BJ (cell line): ENCODE measurements at regions not wholly inside any gene's neighbourhood (a gene's known extent, or its start where the extent isn't known, plus 50 kb on each side); places are given as distances from the start of the nearest gene placed in this dataset.

Source experiments
- CTCF ChIA-PET: fragments of 350-600 bp; formaldehyde crosslinking; extraction: SDS; loops from one replicate; lab custom pipeline; 2021; ENCODE audit warnings: antibody characterized with exemption, inconsistent platforms; lab: Yijun Ruan, JAX
- POLR2A ChIA-PET: fragments of 300-600 bp; sonication (Branson Sonifier 250); formaldehyde crosslinking; extraction: SDS; loops from one replicate; lab custom pipeline; 2021; ENCODE audit warnings: antibody characterized with exemption; lab: Charles Lee
- DNase-seq: peaks from one replicate; pipeline ENCODE4 v3.0.0-alpha.2; 2011; ENCODE audit warnings: low read depth
- H3K27me3 ChIP-seq: 2 replicates; pipeline ENCODE4 v1.6.0; 2011; ENCODE audit warnings: low read length; ENCODE audit not compliant: control insufficient read depth, insufficient read depth
- H3K36me3 ChIP-seq: 2 replicates; pipeline ENCODE4 v1.5.1; 2011; ENCODE audit warnings: low read length; ENCODE audit not compliant: control insufficient read depth, insufficient read depth
- H3K4me3 ChIP-seq: 2 replicates; pipeline ENCODE4 v1.5.1; 2011; ENCODE audit warnings: low read depth, mild to moderate bottlenecking, control low read depth, low read length
- TF ChIP-seq, protein P1 (sequence below): IDR thresholded peaks from 2 replicates; pipeline ENCODE4 v1.5.1; 2011; ENCODE audit warnings: low read depth, mild to moderate bottlenecking, control low read depth, inconsistent platforms, low read length, moderate library complexity; ENCODE audit not compliant: insufficient read depth

DNA sequence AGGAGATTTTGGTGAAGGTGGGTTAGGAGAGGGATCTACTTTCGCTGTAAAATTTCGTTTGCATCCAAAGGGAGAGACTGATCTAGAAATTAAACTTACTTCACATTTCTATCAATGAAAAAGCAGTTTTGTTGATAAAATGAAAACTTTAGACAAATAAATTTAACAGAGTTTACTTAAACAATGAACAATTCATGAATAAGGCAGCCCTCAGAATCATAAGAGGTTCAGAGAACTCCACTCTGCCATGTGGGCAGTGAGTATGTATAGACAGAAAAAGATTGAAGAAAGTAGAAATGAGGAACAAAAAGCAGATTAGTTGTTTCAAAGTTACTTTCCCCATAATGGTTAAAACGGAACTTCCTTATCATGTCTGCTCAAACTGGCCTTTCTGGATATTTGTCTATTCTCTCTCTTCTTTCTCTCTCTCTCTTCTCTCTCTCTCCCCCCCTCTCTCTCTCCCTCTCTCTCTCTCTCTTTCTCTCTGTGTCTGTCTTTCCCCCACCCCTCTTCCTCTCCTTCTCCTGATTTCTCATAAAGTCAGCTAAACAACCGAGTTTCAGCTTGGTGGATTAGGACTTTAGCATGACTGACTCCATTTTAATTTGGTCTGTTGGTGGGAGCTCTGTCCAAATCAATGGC lies 248.9 kb downstream of the TJP1 start:
- DNase-seq, result no peak
- Histone ChIP-seq H3K4me3 (no peak overlapping the region), H3K27me3 (peaks cover 28% of the 10 kb centered on the region), H3K36me3 (no peaks in the 10 kb centered on the region)
- ChIA-PET POLR2A (no interaction called here), CTCF (interaction anchor here (2.1 kb wide), 1 partner anchor 22 kb away, joined by 6 read pairs; no protein-coding TSS in a partner anchor)
- TF ChIP-seq, protein P1, sequence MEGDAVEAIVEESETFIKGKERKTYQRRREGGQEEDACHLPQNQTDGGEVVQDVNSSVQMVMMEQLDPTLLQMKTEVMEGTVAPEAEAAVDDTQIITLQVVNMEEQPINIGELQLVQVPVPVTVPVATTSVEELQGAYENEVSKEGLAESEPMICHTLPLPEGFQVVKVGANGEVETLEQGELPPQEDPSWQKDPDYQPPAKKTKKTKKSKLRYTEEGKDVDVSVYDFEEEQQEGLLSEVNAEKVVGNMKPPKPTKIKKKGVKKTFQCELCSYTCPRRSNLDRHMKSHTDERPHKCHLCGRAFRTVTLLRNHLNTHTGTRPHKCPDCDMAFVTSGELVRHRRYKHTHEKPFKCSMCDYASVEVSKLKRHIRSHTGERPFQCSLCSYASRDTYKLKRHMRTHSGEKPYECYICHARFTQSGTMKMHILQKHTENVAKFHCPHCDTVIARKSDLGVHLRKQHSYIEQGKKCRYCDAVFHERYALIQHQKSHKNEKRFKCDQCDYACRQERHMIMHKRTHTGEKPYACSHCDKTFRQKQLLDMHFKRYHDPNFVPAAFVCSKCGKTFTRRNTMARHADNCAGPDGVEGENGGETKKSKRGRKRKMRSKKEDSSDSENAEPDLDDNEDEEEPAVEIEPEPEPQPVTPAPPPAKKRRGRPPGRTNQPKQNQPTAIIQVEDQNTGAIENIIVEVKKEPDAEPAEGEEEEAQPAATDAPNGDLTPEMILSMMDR, result no peak

DNA sequence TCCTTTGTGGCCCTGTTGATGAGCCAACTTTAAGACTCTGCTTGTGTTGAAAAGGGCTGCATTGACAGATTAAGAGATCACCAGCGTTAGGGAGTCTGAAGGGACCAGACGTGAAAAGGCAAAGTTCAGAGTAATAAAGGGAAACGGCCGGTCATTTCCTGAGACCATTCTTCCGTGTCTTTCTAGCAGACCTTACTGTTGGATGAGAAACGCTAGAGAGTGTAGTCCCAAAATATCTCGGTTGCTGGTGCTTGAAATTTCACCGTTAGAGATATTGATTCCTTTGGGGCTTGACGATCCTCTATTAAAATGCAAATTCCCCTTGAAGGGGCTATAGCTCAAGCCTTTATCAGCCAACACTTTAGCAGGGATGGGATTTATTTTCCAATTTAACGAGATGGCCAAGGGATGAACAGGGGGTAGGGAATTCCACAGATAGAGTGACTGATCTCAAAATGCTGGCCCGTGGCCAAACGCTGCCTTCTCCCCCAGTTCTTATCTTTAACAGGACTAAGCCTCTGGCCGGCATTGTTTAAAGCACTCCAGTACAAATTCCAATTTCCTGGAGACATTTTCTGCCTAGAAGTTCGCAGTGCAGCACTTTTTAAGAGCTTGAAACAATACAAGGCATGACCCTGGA lies 250.4 kb downstream of the TJP1 start:
- DNase-seq, result no peak
- ChIA-PET POLR2A (no interaction called here), CTCF (interaction anchor here (0.6 to 2.1 kb wide), 4 partner anchors 8 to 1844 kb away, joined by 3 to 6 read pairs (median 4); no protein-coding TSS in a partner anchor)
- no peaks in the 10 kb centered on the region for H3K36me3 ChIP-seq
- peaks cover 36% of the 10 kb centered on the region for H3K27me3 ChIP-seq
- TF ChIP-seq, protein P1, result no peak
- H3K4me3 ChIP-seq, result no peak overlapping the region

DNA sequence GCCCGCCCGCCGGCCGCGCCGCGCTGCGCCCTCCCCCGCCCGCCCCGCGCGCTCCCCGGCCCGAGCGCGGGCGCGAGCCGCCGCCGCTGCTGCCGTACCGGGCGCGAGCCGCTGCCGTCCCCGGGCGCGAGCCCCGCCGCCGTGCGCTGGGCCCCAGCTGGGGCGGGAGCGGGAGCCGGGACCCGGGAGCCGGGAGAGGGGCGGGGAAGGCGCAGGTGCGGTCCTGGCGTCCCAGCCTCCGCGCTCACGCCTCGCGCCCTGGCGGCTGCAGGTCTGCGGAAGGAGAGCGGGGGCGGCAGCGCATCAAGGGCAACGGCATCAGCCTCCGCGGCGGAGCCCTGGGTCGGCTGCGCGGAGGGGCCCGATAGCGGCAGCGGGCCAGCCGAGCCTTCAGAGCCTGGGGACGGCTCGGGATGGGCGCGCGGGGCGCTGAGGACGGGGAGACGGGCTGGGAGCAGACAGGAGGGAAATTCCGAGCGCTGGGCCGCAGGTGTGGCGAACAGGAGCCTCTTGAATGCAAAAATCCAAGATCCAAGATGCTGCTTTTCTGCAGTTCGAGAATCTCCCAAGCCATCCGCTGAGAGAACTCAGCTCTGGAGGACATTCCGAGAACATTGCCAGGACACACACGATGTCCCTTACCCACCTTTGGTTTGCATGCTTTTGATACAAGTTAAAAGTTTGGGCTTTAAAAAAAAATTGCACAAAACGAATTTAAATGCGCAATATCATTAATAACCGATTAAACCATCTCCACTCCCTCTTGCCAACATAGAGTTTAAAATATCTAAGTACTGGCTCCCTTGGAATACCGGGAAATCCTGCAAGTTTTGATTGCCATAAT lies 251.1 kb downstream of the TJP1 start:
- CTCF ChIA-PET, result interaction anchor here (0.6 to 2.1 kb wide), 2 partner anchors 24 to 433 kb away, joined by 3 to 6 read pairs; no protein-coding TSS in a partner anchor
- no peaks in the 10 kb centered on the region for H3K36me3 ChIP-seq
- H3K27me3 ChIP-seq, result peaks cover 36% of the 10 kb centered on the region
- TF ChIP-seq, protein P1, result no peak
- POLR2A ChIA-PET, result no interaction called here
- H3K4me3 ChIP-seq, result no peak overlapping the region
- DNase-seq, result no peak

DNA sequence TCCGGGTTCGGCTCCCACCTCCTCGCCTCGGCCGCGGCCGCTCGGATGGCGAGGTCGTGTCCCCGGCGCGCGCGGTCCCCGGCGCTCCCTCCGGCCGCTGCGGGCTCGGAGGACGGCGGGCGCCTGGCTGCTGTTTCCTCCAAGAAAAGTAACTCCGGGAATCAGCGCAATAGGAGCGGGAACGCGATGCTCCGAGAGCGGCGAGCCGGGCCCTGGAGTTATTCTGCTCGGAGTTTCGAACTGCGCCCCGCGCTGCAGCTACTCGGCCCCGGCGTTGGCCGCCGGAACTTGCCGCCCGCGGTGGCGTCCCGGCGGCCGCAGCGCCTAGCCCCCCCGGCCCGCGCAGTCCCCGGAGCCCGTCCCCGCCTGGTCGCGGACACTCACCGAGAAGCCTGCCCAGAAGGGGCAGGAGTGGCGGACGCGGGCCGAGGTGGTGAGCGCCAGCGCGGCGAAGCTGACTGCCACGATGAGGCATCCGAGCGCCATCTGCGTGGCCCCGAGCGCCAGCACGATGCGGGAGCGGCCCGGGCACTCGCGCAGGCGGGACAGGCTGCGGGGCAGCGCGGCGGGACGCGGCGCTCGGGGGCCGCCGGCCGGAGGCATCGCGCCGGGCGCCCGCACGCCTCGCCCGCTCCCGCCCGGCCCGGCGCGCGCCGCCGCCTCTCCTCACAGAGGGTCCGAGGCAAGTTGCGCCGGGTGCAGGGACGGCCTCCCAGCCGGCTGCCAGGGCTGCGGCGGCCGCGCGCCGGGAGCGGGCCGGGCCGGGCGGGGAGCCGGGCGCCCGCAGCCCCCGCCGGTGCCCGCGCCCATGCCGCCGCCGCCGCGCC lies 251.9 kb downstream of the TJP1 start:
- DNase-seq, result no peak
- ChIA-PET CTCF (interaction anchor here (0.7 kb wide), 1 partner anchor 19 kb away, joined by 3 read pairs; no protein-coding TSS in a partner anchor), POLR2A (no interaction called here)
- Histone ChIP-seq H3K36me3 (no peaks in the 10 kb centered on the region), H3K4me3 (peak overlapping the region; percentile 21), H3K27me3 (peaks cover 36% of the 10 kb centered on the region)
- TF ChIP-seq, protein P1, result no peak
